GM20000 (cell line): ENCODE measurements at regions not wholly inside any gene's neighbourhood (a gene's known extent, or its start where the extent isn't known, plus 50 kb on each side); places are given as distances from the start of the nearest gene placed in this dataset.
"Not testable (repeated sequence)": the region's sequence is repeated elsewhere in the genome, so short reads cannot be mapped to it uniquely, and the experiment has no call there.

Experiments used
- DNase-seq: peaks from one replicate; pipeline ENCODE4 v3.0.0; 2012; ENCODE audit warnings: low spot score
- CTCF ChIP-seq: IDR thresholded peaks from 2 replicates; pipeline ENCODE4 v1.5.1; 2012; ENCODE audit warnings: mild to moderate bottlenecking, control low read depth; ENCODE audit errors: extremely low read depth, missing control alignments

GRCh38 chr2:228444161-228444560, 262.7 kb upstream of the SPHKAP start:
- no peak for TF ChIP-seq CTCF
- DNase-seq: no peak

GRCh38 chr2:228433721-228434120, 252.2 kb upstream of the SPHKAP start:
- DNase-seq: no peak
- TF ChIP-seq CTCF: no peak

- no peak for TF ChIP-seq CTCF
Measured at GRCh38 chr2:228432116-228432515, 250.6 kb upstream of the SPHKAP start.

GRCh38 chr2:228430986-228431385, 249.5 kb upstream of the SPHKAP start:
- no peak for DNase-seq
- no peak for TF ChIP-seq CTCF

More at GRCh38 chr2:228432116-228432515, 250.6 kb upstream of the SPHKAP start:
- DNase-seq: no peak

GRCh38 chr2:228426502-228427216, 245.2 kb upstream of the SPHKAP start:
- no peak for DNase-seq
- TF ChIP-seq CTCF: no peak

GRCh38 chr2:228425411-228426060, 244.0 kb upstream of the SPHKAP start:
- not testable (repeated sequence) for DNase-seq

GRCh38 chr2:228417956-228418355, 236.5 kb upstream of the SPHKAP start:
- TF ChIP-seq CTCF: no peak
- no peak for DNase-seq

GRCh38 chr2:228417526-228417925, 236.0 kb upstream of the SPHKAP start:
- TF ChIP-seq CTCF: no peak
- no peak for DNase-seq
